Cardiac muscle cell (in vitro differentiated cells and primary cell): ENCODE measurements at regions not wholly inside any gene's neighbourhood (a gene's known extent, or its start where the extent isn't known, plus 50 kb on each side); places are given as distances from the start of the nearest gene placed in this dataset.

Experiments used
- DNase-seq, 2 donors: peaks; one replicate each; pipeline versions ENCODE4 v3.0.0 to v3.0.0-alpha.2; 2010 to 2017; ENCODE audit warnings: low read depth in 1 of 2, low spot score in 1 of 2
- H3K27ac ChIP-seq: fragments of 200-600 bp; sonication (generic); 2 replicates; pipeline ENCODE4 v1.5.1; 2016
- H3K27me3 ChIP-seq: fragments of 200-600 bp; sonication (generic); 2 replicates; pipeline ENCODE4 v1.6.0; 2016; ENCODE audit warnings: control low read depth
- H3K36me3 ChIP-seq: fragments of 200-600 bp; sonication (generic); 2 replicates; pipeline ENCODE4 v1.5.1; 2016; ENCODE audit warnings: control low read depth
- H3K4me1 ChIP-seq: fragments of 200-600 bp; sonication (generic); 2 replicates; pipeline ENCODE4 v1.8.1; 2017; ENCODE audit warnings: low read depth, mild to moderate bottlenecking, mixed run types
- H3K4me3 ChIP-seq: fragments of 200-600 bp; sonication (generic); 2 replicates; pipeline ENCODE4 v1.5.1; 2016; ENCODE audit warnings: mild to moderate bottlenecking
- H3K9me3 ChIP-seq: fragments of 200-600 bp; sonication (generic); 2 replicates; pipeline ENCODE4 v1.5.1; 2017; ENCODE audit warnings: low read depth, mild to moderate bottlenecking, control low read depth
- CTCF ChIP-seq: IDR thresholded peaks from 2 replicates; pipeline ENCODE4 v1.5.1; 2012; ENCODE audit warnings: low read depth, mild to moderate bottlenecking, low read length

GRCh38 chr12:111032591-111032919, 112.2 kb upstream of the MYL2 start:
- peaks cover 58% of the 10 kb centered on the region for H3K27me3 ChIP-seq
- no peaks in the 10 kb centered on the region for H3K36me3 ChIP-seq
- no peaks in the 10 kb centered on the region for H3K9me3 ChIP-seq
- peaks cover 10% of the 10 kb centered on the region for H3K4me1 ChIP-seq
- no peak for DNase-seq
- no peak overlapping the region for H3K4me3 ChIP-seq
- no peak overlapping the region for H3K27ac ChIP-seq
- TF ChIP-seq CTCF, result no peak

GRCh38 chr12:111031916-111032590, 111.7 kb upstream of the MYL2 start:
- no peaks in the 10 kb centered on the region for H3K9me3 ChIP-seq
- no peaks in the 10 kb centered on the region for H3K36me3 ChIP-seq
- TF ChIP-seq CTCF, result no peak
- DNase-seq, result no peak
- H3K27me3 ChIP-seq, result peaks cover 53% of the 10 kb centered on the region
- H3K27ac ChIP-seq, result no peak overlapping the region
- peaks cover 10% of the 10 kb centered on the region for H3K4me1 ChIP-seq
- no peak overlapping the region for H3K4me3 ChIP-seq

GRCh38 chr12:111030800-111031199, 110.4 kb upstream of the MYL2 start:
- H3K4me1 ChIP-seq, result peaks cover 11% of the 10 kb centered on the region
- H3K27ac ChIP-seq, result no peak overlapping the region
- H3K36me3 ChIP-seq, result no peaks in the 10 kb centered on the region
- H3K27me3 ChIP-seq, result peaks cover 46% of the 10 kb centered on the region
- DNase-seq, result no peak
- no peak overlapping the region for H3K4me3 ChIP-seq
- no peaks in the 10 kb centered on the region for H3K9me3 ChIP-seq
- TF ChIP-seq CTCF, result no peak

GRCh38 chr12:111029732-111030131, 109.4 kb upstream of the MYL2 start:
- H3K27me3 ChIP-seq, result peaks cover 43% of the 10 kb centered on the region
- no peak for DNase-seq

GRCh38 chr12:111029305-111029704, 108.9 kb upstream of the MYL2 start:
- Histone ChIP-seq H3K9me3 (no peaks in the 10 kb centered on the region), H3K4me3 (no peak overlapping the region), H3K36me3 (no peaks in the 10 kb centered on the region), H3K27me3 (peaks cover 41% of the 10 kb centered on the region), H3K27ac (no peak overlapping the region), H3K4me1 (peaks cover 4% of the 10 kb centered on the region)
- no peak for DNase-seq
- no peak for TF ChIP-seq CTCF

More at GRCh38 chr12:111029732-111030131, 109.4 kb upstream of the MYL2 start:
- TF ChIP-seq CTCF, result no peak
- H3K4me3 ChIP-seq, result no peak overlapping the region
- H3K36me3 ChIP-seq, result no peaks in the 10 kb centered on the region
- H3K27ac ChIP-seq, result no peak overlapping the region
- H3K4me1 ChIP-seq, result peaks cover 4% of the 10 kb centered on the region
- H3K9me3 ChIP-seq, result no peaks in the 10 kb centered on the region
